WTC11 (cell line): ENCODE measurements at regions not wholly inside any gene's neighbourhood (a gene's known extent, or its start where the extent isn't known, plus 50 kb on each side); places are given as distances from the start of the nearest gene placed in this dataset.

Experiments
- CREB1 ChIP-seq: sonication (generic); formaldehyde crosslinking; IDR thresholded peaks from 2 replicates; pipeline ENCODE4 v1.8.0; 2023; ENCODE audit warnings: mild to moderate bottlenecking, missing genetic modification reagents
- CTCF ChIP-seq: fragments of 200-600 bp; IDR thresholded peaks from 2 replicates; pipeline ENCODE4 v1.8.0; 2022; ENCODE audit warnings: antibody characterized with exemption
- FOXJ3 ChIP-seq: sonication (generic); formaldehyde crosslinking; IDR thresholded peaks from 2 replicates; pipeline ENCODE4 v1.9.0; 2021; ENCODE audit warnings: missing genetic modification reagents, mild to moderate bottlenecking, borderline replicate concordance
- NFYB ChIP-seq: sonication (generic); formaldehyde crosslinking; conservative IDR thresholded peaks from 2 replicates; pipeline ENCODE4 v1.8.0; 2022; ENCODE audit warnings: low read depth, missing genetic modification reagents
- TP53 ChIP-seq: sonication (generic); formaldehyde crosslinking; IDR thresholded peaks from 2 replicates; pipeline ENCODE4 v1.8.1; 2023; ENCODE audit warnings: mild to moderate bottlenecking, missing genetic modification reagents

- TF ChIP-seq NFYB (CRISPR knock-in tag) (no peak), FOXJ3 (no peak), TP53 (CRISPR knock-in tag) (no peak), CTCF (no peak), CREB1 (CRISPR knock-in tag) (no peak)
Observed at GRCh38 chr2:122512091-122512490, 756.6 kb downstream of the TSN start.
